Activated T-helper 1 cell treated with anti-CD3 and anti-CD28 coated beads, Interleukin-12 subunit alpha, Interleukin-12 subunit beta, Interleukin-2, Interleukin-4 antibody, amounts not matched to agents 30 ng/mL and 10 ng/mL and 1 ng/mL, durations not matched to agents 14 hours and 24 hours and 36 hours (primary cell): ENCODE measurements at regions not wholly inside any gene's neighbourhood (a gene's known extent, or its start where the extent isn't known, plus 50 kb on each side); places are given as distances from the start of the nearest gene placed in this dataset.
"Not testable (repeated sequence)": the region's sequence is repeated elsewhere in the genome, so short reads cannot be mapped to it uniquely, and the experiment has no call there.

Experiments
- DNase-seq: peaks from one replicate; pipeline ENCODE4 v3.0.0; 2021; ENCODE audit warnings: low spot score
- H3K27ac Mint-ChIP-seq: one replicate; pipeline ENCODE4 v1.8.0; 2021; ENCODE audit warnings: mild to moderate bottlenecking, mixed read lengths
- H3K27me3 Mint-ChIP-seq: one replicate; pipeline ENCODE4 v1.8.0; 2022; ENCODE audit warnings: mild to moderate bottlenecking, moderate library complexity, mixed read lengths; ENCODE audit not compliant: insufficient read depth
- H3K36me3 Mint-ChIP-seq: one replicate; pipeline ENCODE4 v1.8.0; 2021; ENCODE audit warnings: low read depth, mixed read lengths
- H3K4me1 Mint-ChIP-seq: one replicate; pipeline ENCODE4 v1.8.0; 2021; ENCODE audit warnings: low read depth, mixed read lengths
- H3K4me3 Mint-ChIP-seq: one replicate; pipeline ENCODE4 v1.8.0; 2021; ENCODE audit warnings: mild to moderate bottlenecking, moderate library complexity, mixed read lengths
- H3K9me3 Mint-ChIP-seq: one replicate; pipeline ENCODE4 v1.8.0; 2021; ENCODE audit warnings: mixed read lengths
- intact Hi-C: fragments of 100-400 bp; cut with micrococcal nuclease; formaldehyde crosslinking; loops from one replicate; pipeline ENCODE4 v1.15.1; 2024

- Mint-ChIP-seq H3K4me1 (no peaks in the 10 kb centered on the region), H3K27me3 (no peaks in the 10 kb centered on the region), H3K4me3 (no peak overlapping the region), H3K9me3 (no peaks in the 10 kb centered on the region), H3K36me3 (no peaks in the 10 kb centered on the region), H3K27ac (no peak overlapping the region)
- intact Hi-C loops: no loop called here
- no peak for DNase-seq
These were observed 141.1 kb downstream of the RFPL4B start for GRCh38 chr6:112488238-112488637.

- H3K4me3 Mint-ChIP-seq: no peak overlapping the region
- no peaks in the 10 kb centered on the region for H3K9me3 Mint-ChIP-seq
- intact Hi-C loops: loop anchor here (5.0 kb wide), 1 partner anchor 86 kb away; no protein-coding TSS in a partner anchor
- peaks cover 3% of the 10 kb centered on the region for H3K27me3 Mint-ChIP-seq
- no peaks in the 10 kb centered on the region for H3K36me3 Mint-ChIP-seq
- no peaks in the 10 kb centered on the region for H3K4me1 Mint-ChIP-seq
- no peak overlapping the region for H3K27ac Mint-ChIP-seq
- no peak for DNase-seq
These were observed 154.6 kb downstream of the RFPL4B start for GRCh38 chr6:112501705-112502104.

GRCh38 chr6:112502351-112503090 is 155.4 kb downstream of the RFPL4B start:
- Mint-ChIP-seq H3K27ac (no peak overlapping the region), H3K27me3 (peaks cover 3% of the 10 kb centered on the region), H3K36me3 (no peaks in the 10 kb centered on the region), H3K4me1 (no peaks in the 10 kb centered on the region), H3K9me3 (no peaks in the 10 kb centered on the region), H3K4me3 (no peak overlapping the region)
- intact Hi-C loops: loop anchor here (5.0 kb wide), 1 partner anchor 85 kb away; no protein-coding TSS in a partner anchor
- DNase-seq: no peak

- Mint-ChIP-seq H3K27ac (no peak overlapping the region), H3K4me3 (no peak overlapping the region), H3K9me3 (no peaks in the 10 kb centered on the region), H3K36me3 (no peaks in the 10 kb centered on the region), H3K27me3 (peaks cover 3% of the 10 kb centered on the region), H3K4me1 (no peaks in the 10 kb centered on the region)
- intact Hi-C loops: loop anchor here (5.0 kb wide), 1 partner anchor 84 kb away; no protein-coding TSS in a partner anchor
- DNase-seq: no peak
These were observed 156.0 kb downstream of the RFPL4B start for GRCh38 chr6:112503091-112503596.

- Mint-ChIP-seq H3K27me3 (peaks cover 3% of the 10 kb centered on the region), H3K27ac (no peak overlapping the region), H3K9me3 (no peaks in the 10 kb centered on the region), H3K4me3 (no peak overlapping the region), H3K4me1 (no peaks in the 10 kb centered on the region), H3K36me3 (no peaks in the 10 kb centered on the region)
- intact Hi-C loops: loop anchor here (5.0 kb wide), 1 partner anchor 83 kb away; no protein-coding TSS in a partner anchor
- no peak for DNase-seq
These were observed 157.5 kb downstream of the RFPL4B start for GRCh38 chr6:112504621-112505020.

- Mint-ChIP-seq H3K4me3 (no peak overlapping the region), H3K9me3 (no peaks in the 10 kb centered on the region), H3K4me1 (no peaks in the 10 kb centered on the region), H3K27ac (no peak overlapping the region), H3K27me3 (peaks cover 2% of the 10 kb centered on the region), H3K36me3 (no peaks in the 10 kb centered on the region)
- no peak for DNase-seq
- intact Hi-C loops: no loop called here
These were observed 164.3 kb downstream of the RFPL4B start for GRCh38 chr6:112511441-112511840.

GRCh38 chr6:112513175-112513574 is 166.0 kb downstream of the RFPL4B start:
- peaks cover 2% of the 10 kb centered on the region for H3K27me3 Mint-ChIP-seq
- H3K4me3 Mint-ChIP-seq: no peak overlapping the region
- no peaks in the 10 kb centered on the region for H3K4me1 Mint-ChIP-seq
- no peaks in the 10 kb centered on the region for H3K9me3 Mint-ChIP-seq
- intact Hi-C loops: no loop called here
- no peak overlapping the region for H3K27ac Mint-ChIP-seq
- no peak for DNase-seq
- no peaks in the 10 kb centered on the region for H3K36me3 Mint-ChIP-seq

GRCh38 chr6:112522587-112522986 is 175.5 kb downstream of the RFPL4B start:
- no peaks in the 10 kb centered on the region for H3K36me3 Mint-ChIP-seq
- no peaks in the 10 kb centered on the region for H3K9me3 Mint-ChIP-seq
- no peak for DNase-seq
- intact Hi-C loops: no loop called here
- no peaks in the 10 kb centered on the region for H3K4me1 Mint-ChIP-seq
- H3K4me3 Mint-ChIP-seq: no peak overlapping the region
- H3K27ac Mint-ChIP-seq: no peak overlapping the region
- H3K27me3 Mint-ChIP-seq: no peaks in the 10 kb centered on the region

GRCh38 chr6:112524071-112524470 is 176.9 kb downstream of the RFPL4B start:
- Mint-ChIP-seq H3K4me3 (no peak overlapping the region), H3K36me3 (no peaks in the 10 kb centered on the region)
- intact Hi-C loops: no loop called here

GRCh38 chr6:112525749-112526148 is 178.6 kb downstream of the RFPL4B start:
- DNase-seq: no peak
- H3K4me3 Mint-ChIP-seq: no peak overlapping the region
- H3K4me1 Mint-ChIP-seq: no peaks in the 10 kb centered on the region
- intact Hi-C loops: no loop called here
- no peak overlapping the region for H3K27ac Mint-ChIP-seq
- H3K9me3 Mint-ChIP-seq: peaks cover 3% of the 10 kb centered on the region
- no peaks in the 10 kb centered on the region for H3K36me3 Mint-ChIP-seq
- H3K27me3 Mint-ChIP-seq: no peaks in the 10 kb centered on the region

More at GRCh38 chr6:112524071-112524470, 176.9 kb downstream of the RFPL4B start:
- no peak overlapping the region for H3K27ac Mint-ChIP-seq
- H3K27me3 Mint-ChIP-seq: no peaks in the 10 kb centered on the region
- no peaks in the 10 kb centered on the region for H3K4me1 Mint-ChIP-seq
- DNase-seq: no peak
- no peaks in the 10 kb centered on the region for H3K9me3 Mint-ChIP-seq

GRCh38 chr6:112526594-112526993 is 179.5 kb downstream of the RFPL4B start:
- H3K27ac Mint-ChIP-seq: no peak overlapping the region
- no peak overlapping the region for H3K4me3 Mint-ChIP-seq
- DNase-seq: no peak
- no peaks in the 10 kb centered on the region for H3K27me3 Mint-ChIP-seq
- H3K9me3 Mint-ChIP-seq: peaks cover 3% of the 10 kb centered on the region
- intact Hi-C loops: no loop called here
- H3K4me1 Mint-ChIP-seq: no peaks in the 10 kb centered on the region
- no peaks in the 10 kb centered on the region for H3K36me3 Mint-ChIP-seq

- H3K4me3 Mint-ChIP-seq, H3K9me3 Mint-ChIP-seq, H3K27me3 Mint-ChIP-seq, H3K27ac Mint-ChIP-seq, DNase-seq, H3K4me1 Mint-ChIP-seq, H3K36me3 Mint-ChIP-seq, intact Hi-C loops: not testable (repeated sequence)
These were observed 181.2 kb downstream of the RFPL4B start for GRCh38 chr6:112528306-112528705.

GRCh38 chr6:112535816-112536215 is 188.7 kb downstream of the RFPL4B start:
- no peaks in the 10 kb centered on the region for H3K27me3 Mint-ChIP-seq
- H3K36me3 Mint-ChIP-seq: no peaks in the 10 kb centered on the region
- no peak overlapping the region for H3K4me3 Mint-ChIP-seq
- H3K27ac Mint-ChIP-seq: no peak overlapping the region
- no peaks in the 10 kb centered on the region for H3K4me1 Mint-ChIP-seq
- H3K9me3 Mint-ChIP-seq: peaks cover 11% of the 10 kb centered on the region
- no peak for DNase-seq
- intact Hi-C loops: no loop called here
